ENCODE measurements at regions not wholly inside any gene's neighbourhood (a gene's known extent, or its start where the extent isn't known, plus 50 kb on each side); places are given as distances from the start of the nearest gene placed in this dataset.

DNA sequence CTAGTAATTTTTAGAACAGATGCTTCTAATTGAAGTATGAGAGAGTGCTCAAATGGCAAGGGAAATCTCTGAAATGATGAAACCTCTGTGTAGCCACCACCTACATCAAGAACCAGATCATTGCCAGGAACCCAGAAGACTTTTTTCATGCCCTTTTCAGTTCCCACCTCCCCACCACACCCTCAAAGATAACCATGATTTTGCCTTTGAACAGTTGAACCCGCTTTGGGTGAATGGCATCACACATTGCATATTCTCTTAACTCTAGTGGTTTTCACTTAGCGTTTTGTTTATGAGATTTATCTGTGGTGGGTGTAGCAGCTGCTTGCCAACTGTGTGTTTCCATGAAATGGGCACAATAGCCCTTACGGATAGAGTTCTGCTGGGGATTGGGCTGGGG lies 142.9 kb upstream of the HDAC4 start:
- no peak for DNase-seq (ENCODE audit: low read depth)
- TF ChIP-seq, protein P1, sequence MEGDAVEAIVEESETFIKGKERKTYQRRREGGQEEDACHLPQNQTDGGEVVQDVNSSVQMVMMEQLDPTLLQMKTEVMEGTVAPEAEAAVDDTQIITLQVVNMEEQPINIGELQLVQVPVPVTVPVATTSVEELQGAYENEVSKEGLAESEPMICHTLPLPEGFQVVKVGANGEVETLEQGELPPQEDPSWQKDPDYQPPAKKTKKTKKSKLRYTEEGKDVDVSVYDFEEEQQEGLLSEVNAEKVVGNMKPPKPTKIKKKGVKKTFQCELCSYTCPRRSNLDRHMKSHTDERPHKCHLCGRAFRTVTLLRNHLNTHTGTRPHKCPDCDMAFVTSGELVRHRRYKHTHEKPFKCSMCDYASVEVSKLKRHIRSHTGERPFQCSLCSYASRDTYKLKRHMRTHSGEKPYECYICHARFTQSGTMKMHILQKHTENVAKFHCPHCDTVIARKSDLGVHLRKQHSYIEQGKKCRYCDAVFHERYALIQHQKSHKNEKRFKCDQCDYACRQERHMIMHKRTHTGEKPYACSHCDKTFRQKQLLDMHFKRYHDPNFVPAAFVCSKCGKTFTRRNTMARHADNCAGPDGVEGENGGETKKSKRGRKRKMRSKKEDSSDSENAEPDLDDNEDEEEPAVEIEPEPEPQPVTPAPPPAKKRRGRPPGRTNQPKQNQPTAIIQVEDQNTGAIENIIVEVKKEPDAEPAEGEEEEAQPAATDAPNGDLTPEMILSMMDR (conservative IDR thresholded peaks at IDR 0.05; ENCODE audit: low read length) = no peak
- H3K4me3 ChIP-seq (ENCODE audit: low read length) = no peak overlapping the region

- TF ChIP-seq, protein P1 (conservative IDR thresholded peaks at IDR 0.05; ENCODE audit: low read length) = no peak
- no peak overlapping the region for H3K4me3 ChIP-seq (ENCODE audit: low read length)
- no peak for DNase-seq (ENCODE audit: low read depth)
These were observed 139.4 kb upstream of the HDAC4 start for GRCh38 chr2:239540174-239540573.

DNA sequence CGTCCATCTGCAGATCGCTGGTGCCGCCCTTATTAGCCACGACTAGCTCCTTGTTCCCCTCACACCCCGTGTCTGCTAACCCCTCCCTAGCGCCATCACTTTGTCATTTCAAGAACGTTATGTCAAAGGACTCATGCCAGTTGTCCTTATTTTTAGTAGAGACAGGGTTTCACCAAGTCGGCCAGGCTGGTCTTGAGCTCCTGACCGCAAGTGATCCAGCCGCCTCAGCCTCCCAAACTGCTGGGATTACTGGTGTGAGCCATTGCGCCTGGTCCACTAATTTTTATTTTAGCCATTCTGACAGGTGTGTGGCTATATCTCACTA lies 138.9 kb upstream of the HDAC4 start:
- TF ChIP-seq, protein P1 (conservative IDR thresholded peaks at IDR 0.05; ENCODE audit: low read length) = no peak
- no peak overlapping the region for H3K4me3 ChIP-seq (ENCODE audit: low read length)

DNA sequence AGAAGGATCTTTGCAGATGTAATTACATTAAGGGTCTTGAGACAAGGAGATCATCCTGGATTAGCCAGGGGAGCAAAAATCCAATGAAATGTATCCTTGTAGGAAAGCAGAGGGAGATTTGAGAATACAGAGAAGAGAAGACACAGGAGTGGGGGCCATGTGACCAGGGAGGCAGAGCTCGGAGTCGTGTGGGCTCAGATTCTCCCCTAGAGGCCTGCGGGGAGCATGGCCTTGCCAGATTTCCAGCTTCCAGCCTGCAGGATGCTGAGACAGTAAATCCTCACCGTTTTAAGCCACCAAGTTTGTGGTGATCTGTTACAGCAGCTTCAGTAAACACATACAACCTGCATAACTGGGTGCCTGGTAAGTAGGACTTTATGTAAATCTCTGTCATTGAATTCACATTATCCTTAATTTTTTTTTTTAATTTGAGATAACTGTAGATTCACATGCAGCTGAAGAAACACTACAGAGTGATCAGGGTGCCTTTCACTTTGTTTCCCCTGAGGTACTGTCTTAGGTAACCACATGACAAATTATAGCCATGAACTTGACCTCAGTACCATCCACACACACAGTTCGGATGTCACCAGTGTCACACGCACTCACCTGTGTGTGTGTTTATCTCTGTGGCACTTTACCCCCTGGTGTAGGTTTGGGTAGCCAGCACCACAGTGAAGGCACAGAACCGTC lies 138.4 kb upstream of the HDAC4 start:
- H3K4me3 ChIP-seq (ENCODE audit: low read length) = no peak overlapping the region
- TF ChIP-seq, protein P1 (conservative IDR thresholded peaks at IDR 0.05; ENCODE audit: low read length) = no peak
- DNase-seq (ENCODE audit: low read depth) = no peak

More for the DNA sequence above, 138.9 kb upstream of the HDAC4 start:
- DNase-seq (ENCODE audit: low read depth) = no peak

DNA sequence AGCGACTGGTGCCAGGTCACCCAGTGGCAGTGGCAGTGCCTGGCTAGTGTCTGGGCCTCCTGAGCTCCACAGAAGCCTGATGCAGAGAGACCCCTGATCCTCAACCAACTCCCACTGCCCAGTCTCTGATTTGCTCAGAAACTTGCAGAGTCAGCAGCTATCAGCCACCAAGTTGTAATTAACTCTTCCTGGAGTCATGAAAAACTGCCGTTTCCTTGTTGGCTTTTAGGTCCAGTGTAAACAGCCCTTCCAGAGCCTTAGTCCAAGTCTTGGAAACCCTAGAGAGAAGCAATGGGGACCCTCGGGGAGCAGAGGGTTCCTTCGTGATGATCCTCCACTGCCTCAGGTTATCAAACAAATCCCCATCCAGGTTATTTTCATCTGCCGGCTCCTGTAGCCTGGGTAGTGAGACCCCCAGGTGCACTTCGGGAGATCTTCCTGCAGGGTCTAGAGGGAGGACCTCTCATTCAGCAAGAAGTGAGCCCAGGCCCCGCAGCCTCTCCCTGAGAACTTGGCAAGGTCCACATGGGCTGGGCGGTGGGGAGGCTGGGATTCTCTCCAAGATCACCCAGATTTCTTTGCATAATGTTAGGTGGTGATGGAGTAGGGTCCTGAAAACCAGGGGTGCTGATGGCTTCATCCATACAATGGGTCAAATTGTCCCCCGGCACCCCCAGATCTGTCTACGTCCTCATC lies 137.7 kb upstream of the HDAC4 start:
- no peak for DNase-seq (ENCODE audit: low read depth)
- H3K4me3 ChIP-seq (ENCODE audit: low read length) = no peak overlapping the region
- TF ChIP-seq, protein P1 (conservative IDR thresholded peaks at IDR 0.05; ENCODE audit: low read length) = no peak

DNA sequence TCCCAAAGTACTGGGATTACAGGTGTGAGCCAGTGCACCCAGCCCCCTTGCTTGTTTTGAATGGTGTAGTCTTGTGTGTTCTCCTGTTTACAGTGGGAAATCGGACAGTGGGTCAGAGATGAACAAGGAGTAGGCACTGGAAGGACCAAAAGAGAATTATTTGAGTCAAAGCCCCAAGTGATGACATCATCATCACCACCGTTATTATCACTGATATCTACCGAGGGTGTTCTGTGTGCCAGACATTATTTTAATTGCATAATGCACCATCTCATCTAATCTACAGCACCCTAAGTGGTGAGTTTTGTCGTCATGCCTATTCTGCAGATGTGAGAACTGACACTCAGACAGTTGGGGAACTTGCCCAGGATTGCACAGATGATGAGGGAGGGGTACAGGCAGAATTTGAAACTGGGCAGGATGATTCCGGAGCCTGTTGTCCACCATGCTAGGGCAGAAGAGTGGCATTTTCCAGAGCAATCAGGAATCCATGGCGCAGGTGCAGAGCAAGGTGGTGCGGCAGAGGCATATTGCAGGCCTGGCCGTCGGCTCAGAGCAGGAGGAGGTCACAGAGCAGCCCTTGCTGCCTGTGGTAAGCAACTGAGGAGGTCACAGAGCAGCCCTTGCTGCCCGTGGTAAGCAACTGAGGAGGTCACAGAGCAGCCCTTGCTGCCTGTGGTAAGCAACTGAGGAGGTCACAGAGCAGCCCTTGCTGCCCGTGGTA lies 137.0 kb upstream of the HDAC4 start:
- no peak for DNase-seq (ENCODE audit: low read depth)
- no peak overlapping the region for H3K4me3 ChIP-seq (ENCODE audit: low read length)
- TF ChIP-seq, protein P1 (conservative IDR thresholded peaks at IDR 0.05; ENCODE audit: low read length) = no peak
